H1 (cell line): ENCODE measurements at regions not wholly inside any gene's neighbourhood (a gene's known extent, or its start where the extent isn't known, plus 50 kb on each side); places are given as distances from the start of the nearest gene placed in this dataset.

ENCODE experiments used
- POLR2A ChIP-seq, 2 experiments: IDR thresholded peaks; 1 replicate in 1 of 2; 2 replicates in 1 of 2; pipeline ENCODE4 v1.6.1; 2011; ENCODE audit warnings: low read depth in 2 of 2, low read length in 2 of 2, mild to moderate bottlenecking in 2 of 2; ENCODE audit errors: control extremely low read depth in 1 of 2
- TEAD4 ChIP-seq: IDR thresholded peaks from 2 replicates; pipeline ENCODE4 v1.6.1; 2012; ENCODE audit warnings: low read depth, low read length, inconsistent platforms, mixed read lengths
- TF ChIP-seq, protein P1 (sequence below), 3 experiments: IDR thresholded peaks; 1 replicate in 2 of 3; 2 replicates in 1 of 3; pipeline versions ENCODE4 v1.5.1 to v1.6.1; 2011; ENCODE audit warnings: low read length in 3 of 3, mild to moderate bottlenecking in 3 of 3, inconsistent platforms in 2 of 3, low read depth in 1 of 3, moderate library complexity in 1 of 3; ENCODE audit not compliant: insufficient read depth in 1 of 3; ENCODE audit errors: control extremely low read depth in 1 of 3

DNA sequence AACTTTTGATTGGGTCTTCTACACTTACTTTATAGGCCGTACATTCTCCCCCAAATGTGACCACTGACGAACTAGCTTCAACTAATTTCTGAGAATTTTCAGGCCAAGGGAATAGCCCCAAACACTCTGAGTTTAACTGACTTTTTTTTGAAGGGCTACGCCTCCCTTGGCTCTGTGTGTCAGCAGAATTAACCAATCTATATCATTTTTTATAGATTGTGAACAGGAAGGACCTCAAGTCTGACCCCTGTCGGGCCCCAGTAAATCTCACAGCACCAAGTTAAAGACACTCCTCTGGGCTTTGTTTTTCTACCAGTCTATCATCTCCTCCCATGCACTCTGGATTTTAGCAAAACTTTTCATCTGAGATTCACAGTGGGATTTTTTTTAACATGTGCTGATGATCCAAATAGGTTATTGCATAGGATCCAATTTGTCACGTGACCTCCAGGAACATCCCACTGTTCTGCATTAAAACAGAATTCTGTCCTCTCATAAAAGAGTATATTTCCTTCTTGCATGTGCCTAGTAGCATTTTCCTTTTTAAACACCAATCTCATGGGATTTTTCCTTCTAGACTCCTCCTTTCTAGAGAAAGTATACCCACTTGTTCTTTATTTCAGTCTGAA, 307.1 kb downstream of the OSR1 start (continued):
- TF ChIP-seq, protein P1, sequence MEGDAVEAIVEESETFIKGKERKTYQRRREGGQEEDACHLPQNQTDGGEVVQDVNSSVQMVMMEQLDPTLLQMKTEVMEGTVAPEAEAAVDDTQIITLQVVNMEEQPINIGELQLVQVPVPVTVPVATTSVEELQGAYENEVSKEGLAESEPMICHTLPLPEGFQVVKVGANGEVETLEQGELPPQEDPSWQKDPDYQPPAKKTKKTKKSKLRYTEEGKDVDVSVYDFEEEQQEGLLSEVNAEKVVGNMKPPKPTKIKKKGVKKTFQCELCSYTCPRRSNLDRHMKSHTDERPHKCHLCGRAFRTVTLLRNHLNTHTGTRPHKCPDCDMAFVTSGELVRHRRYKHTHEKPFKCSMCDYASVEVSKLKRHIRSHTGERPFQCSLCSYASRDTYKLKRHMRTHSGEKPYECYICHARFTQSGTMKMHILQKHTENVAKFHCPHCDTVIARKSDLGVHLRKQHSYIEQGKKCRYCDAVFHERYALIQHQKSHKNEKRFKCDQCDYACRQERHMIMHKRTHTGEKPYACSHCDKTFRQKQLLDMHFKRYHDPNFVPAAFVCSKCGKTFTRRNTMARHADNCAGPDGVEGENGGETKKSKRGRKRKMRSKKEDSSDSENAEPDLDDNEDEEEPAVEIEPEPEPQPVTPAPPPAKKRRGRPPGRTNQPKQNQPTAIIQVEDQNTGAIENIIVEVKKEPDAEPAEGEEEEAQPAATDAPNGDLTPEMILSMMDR (IDR thresholded peaks at IDR 0.05; ENCODE audit: control extremely low read depth in 1 of 3, insufficient read depth in 1 of 3, low read depth in 1 of 3, low read length in 3 of 3): no peak
- TF ChIP-seq TEAD4: no peak
- TF ChIP-seq POLR2A (IDR thresholded peaks at IDR 0.05; ENCODE audit: control extremely low read depth in 1 of 2, low read depth in 2 of 2, low read length in 2 of 2): no peak
